K562 (cell line): ENCODE measurements at regions not wholly inside any gene's neighbourhood (a gene's known extent, or its start where the extent isn't known, plus 50 kb on each side); places are given as distances from the start of the nearest gene placed in this dataset.
A peak's percentile ranks its signal among the peaks of the same experiment; 100 is the strongest.

Experiments
- CXXC5 ChIP-seq: fragments of 250-450 bp; sonication (Bioruptor Pico); IDR thresholded peaks from 2 replicates; pipeline ENCODE4 v1.8.0; 2022; ENCODE audit warnings: inconsistent platforms, mild to moderate bottlenecking, moderate library complexity
- DDX20 ChIP-seq: fragments of 450-650 bp; IDR thresholded peaks from 2 replicates; pipeline ENCODE4 v1.6.1; 2016; ENCODE audit warnings: missing genetic modification characterization, low read depth, mild to moderate bottlenecking, missing compliant biosample characterization, moderate library complexity
- FOXO4 ChIP-seq: fragments of 450-650 bp; formaldehyde crosslinking; IDR thresholded peaks from 2 replicates; pipeline ENCODE4 v1.4.0; 2020; ENCODE audit warnings: mild to moderate bottlenecking, moderate library complexity
- HINFP ChIP-seq: fragments of 450-650 bp; conservative IDR thresholded peaks from 2 replicates; pipeline ENCODE4 v1.6.1; 2016; ENCODE audit warnings: missing genetic modification characterization, low read depth, mild to moderate bottlenecking, control low read depth, missing compliant biosample characterization
- HIVEP1 ChIP-seq: fragments of 250-450 bp; sonication (Bioruptor Pico); IDR thresholded peaks from 2 replicates; pipeline ENCODE4 v1.4.0; 2020; ENCODE audit warnings: mild to moderate bottlenecking
- LARP7 ChIP-seq: fragments of 450-650 bp; IDR thresholded peaks from 2 replicates; pipeline ENCODE4 v1.6.1; 2016
- NR4A1 ChIP-seq, 2 experiments: fragments of 250-450 bp in 1 of 2; fragments of 450-650 bp in 1 of 2; sonication (Bioruptor Pico) in 1 of 2; IDR thresholded peaks; 2 replicates each; pipeline versions ENCODE4 v1.4.0 to v1.6.1; 2016 to 2020; ENCODE audit warnings: mild to moderate bottlenecking in 2 of 2, missing compliant biosample characterization in 1 of 2, missing genetic modification characterization in 1 of 2, moderate library complexity in 1 of 2
- POLR3A ChIP-seq: IDR thresholded peaks from 2 replicates; pipeline ENCODE4 v1.6.1; 2011; ENCODE audit warnings: borderline replicate concordance, mild to moderate bottlenecking, moderate library complexity; ENCODE audit not compliant: insufficient read length, insufficient read depth; ENCODE audit errors: extremely low read depth
- POLR3G ChIP-seq: IDR thresholded peaks from 2 replicates; pipeline ENCODE4 v1.6.1; 2011; ENCODE audit not compliant: insufficient read length, insufficient replicate concordance; ENCODE audit errors: extremely low read depth
- PTRF ChIP-seq: fragments of 450-650 bp; IDR thresholded peaks from 2 replicates; pipeline ENCODE4 v1.6.1; 2016; ENCODE audit warnings: mild to moderate bottlenecking, missing genetic modification characterization, missing compliant biosample characterization
- SMAD4 ChIP-seq: fragments of 250-450 bp; sonication (Bioruptor Pico); conservative IDR thresholded peaks from 2 replicates; pipeline ENCODE4 v1.8.0; 2021; ENCODE audit warnings: inconsistent platforms, mild to moderate bottlenecking, moderate library complexity
- SNAPC5 ChIP-seq: fragments of 250-450 bp; sonication (Bioruptor Pico); IDR thresholded peaks from 2 replicates; pipeline ENCODE4 v1.8.0; 2021; ENCODE audit warnings: moderate library complexity, mild to moderate bottlenecking, inconsistent platforms
- SNRNP70 ChIP-seq: fragments of 200-400 bp; formaldehyde crosslinking; optimal IDR thresholded peaks from 2 replicates; pipeline ENCODE3; 2017; ENCODE audit warnings: low read depth, low read length
- TSHZ1 ChIP-seq: fragments of 250-450 bp; sonication (Bioruptor Pico); IDR thresholded peaks from 2 replicates; pipeline ENCODE4 v1.4.0; 2020; ENCODE audit warnings: mild to moderate bottlenecking, moderate library complexity
- XRCC3 ChIP-seq: fragments of 450-650 bp; IDR thresholded peaks from 2 replicates; pipeline ENCODE4 v1.6.1; 2017; ENCODE audit warnings: mild to moderate bottlenecking, moderate library complexity
- ZNF140 ChIP-seq: fragments of 250-450 bp; sonication (Bioruptor Pico); IDR thresholded peaks from 2 replicates; pipeline ENCODE4 v1.8.0; 2021; ENCODE audit warnings: moderate library complexity, mild to moderate bottlenecking, inconsistent platforms
- ZNF561 ChIP-seq: fragments of 450-650 bp; formaldehyde crosslinking; conservative IDR thresholded peaks from 2 replicates; pipeline ENCODE4 v1.4.0; 2020; ENCODE audit warnings: mild to moderate bottlenecking, moderate library complexity
- ZNF589 ChIP-seq: fragments of 200-800 bp; sonication (Bioruptor generic); IDR thresholded peaks from 2 replicates; pipeline ENCODE4 v1.6.1; 2016; ENCODE audit warnings: low read depth, missing genetic modification characterization, missing compliant biosample characterization
- ZNF740 ChIP-seq, 3 experiments: fragments of 200-800 bp in 1 of 3; sonication (Bioruptor generic) in 1 of 3; sonication (generic) in 1 of 3; formaldehyde crosslinking in 1 of 3; IDR thresholded peaks; 2 replicates each; pipeline versions ENCODE4 v1.6.1 to v1.8.0; 2016 to 2022; ENCODE audit warnings: mild to moderate bottlenecking in 2 of 3, missing compliant biosample characterization in 2 of 3, missing genetic modification characterization in 2 of 3, missing genetic modification reagents in 1 of 3

GRCh38 chr7:25927626-25927978, 224.4 kb upstream of the NFE2L3 start (continued):
- TF ChIP-seq LARP7 (no peak), NR4A1 (CRISPR knock-in tag; IDR thresholded peaks at IDR 0.05) (no peak), NR4A1 (tag; IDR thresholded peaks at IDR 0.05) (0 out of 2 replicates have a peak, but pooled peaks have one; percentile 64), TSHZ1 (peak; percentile 90), XRCC3 (no peak), CXXC5 (CRISPR knock-in tag) (peak; percentile 65), SMAD4 (CRISPR knock-in tag) (peak; percentile 92), ZNF140 (CRISPR knock-in tag) (peak; percentile 67), HIVEP1 (CRISPR knock-in tag) (0 out of 2 replicates have a peak, but pooled peaks have one; percentile 48), POLR3G (no peak), ZNF589 (peak; percentile 97), PTRF (peak; percentile 84), FOXO4 (peak; percentile 75; the same call in 1 of the 2 replicates), POLR3A (no peak), DDX20 (peak; percentile 82), HINFP (tag) (peak; percentile 14; the same call in 1 of the 2 replicates), SNAPC5 (CRISPR knock-in tag) (no peak), ZNF561 (CRISPR knock-in tag) (peak; percentile 48; the same call in 1 of the 2 replicates), ZNF740 (CRISPR knock-in tag; IDR thresholded peaks at IDR 0.05) (no peak), ZNF740 (tag; IDR thresholded peaks at IDR 0.05) (peak in 1 of 2 experiments; percentile 75; a peak in 1 of 4 replicates), SNRNP70 (no peak)
